ENCODE measurements at regions not wholly inside any gene's neighbourhood (a gene's known extent, or its start where the extent isn't known, plus 50 kb on each side); places are given as distances from the start of the nearest gene placed in this dataset.

- H3K4me1 ChIP-seq (replicated peaks in 1 of 2) = no peaks in the 10 kb centered on the region
- no peak overlapping the region for H3K4me3 ChIP-seq
- in situ Hi-C loops (cut with MboI; ENCODE audit: low pct_unique_long_range_greater_than_20kb in 2 of 9, low sequenced_read_pairs in 9 of 9, unreplicated experiment in 9 of 9) = no loop called here
- 0 to 49% (median 14%) methylated on average over 1 to 2 of the region's 2 CpGs; no CpG with 5 or more reads in 2 of the 10 experiments for WGBS, 10 experiments
- no peak for ATAC-seq (replicated peaks in 6 of 8)
- no peak overlapping the region for H3K27ac ChIP-seq
Observed at GRCh38 chr12:126989532-126989931, 1277.4 kb upstream of the TMEM132C start.

GRCh38 chr12:126993898-126994297 is 1273.1 kb upstream of the TMEM132C start:
- Histone ChIP-seq H3K4me1 (replicated peaks in 1 of 2) (no peaks in the 10 kb centered on the region), H3K4me3 (no peak overlapping the region), H3K27ac (no peak overlapping the region)
- in situ Hi-C loops (cut with MboI; ENCODE audit: low pct_unique_long_range_greater_than_20kb in 2 of 9, low sequenced_read_pairs in 9 of 9, unreplicated experiment in 9 of 9) = no loop called here
- peak in 2 of 8 experiments; percentile 49 to 61 for ATAC-seq (replicated peaks in 6 of 8)
- 0 to 100% (median 91%) methylated on average over 1 to 7 of the region's 9 CpGs; no CpG with 5 or more reads in 3 of the 10 experiments for WGBS, 10 experiments

GRCh38 chr12:126994599-126994998 is 1272.4 kb upstream of the TMEM132C start:
- in situ Hi-C loops (cut with MboI; ENCODE audit: low pct_unique_long_range_greater_than_20kb in 2 of 9, low sequenced_read_pairs in 9 of 9, unreplicated experiment in 9 of 9) = no loop called here
- Histone ChIP-seq H3K27ac (no peak overlapping the region), H3K4me3 (no peak overlapping the region), H3K4me1 (replicated peaks in 1 of 2) (no peaks in the 10 kb centered on the region)
- 8 to 90% (median 70%) methylated on average over 2 to 3 of the region's 4 CpGs; no CpG with 5 or more reads in 6 of the 10 experiments for WGBS, 10 experiments
- ATAC-seq (replicated peaks in 6 of 8) = no peak

GRCh38 chr12:126998031-126998430 is 1268.9 kb upstream of the TMEM132C start:
- Histone ChIP-seq H3K4me1 (replicated peaks in 1 of 2) (no peaks in the 10 kb centered on the region), H3K27ac (no peak overlapping the region), H3K4me3 (no peak overlapping the region)
- no peak for ATAC-seq (replicated peaks in 6 of 8)
- in situ Hi-C loops (cut with MboI; ENCODE audit: low pct_unique_long_range_greater_than_20kb in 2 of 9, low sequenced_read_pairs in 9 of 9, unreplicated experiment in 9 of 9) = no loop called here
- 40 to 98% (median 76%) methylated on average over 2 to 4 of the region's 4 CpGs; no CpG with 5 or more reads in 2 of the 10 experiments for WGBS, 10 experiments

GRCh38 chr12:126998747-126999285 is 1268.2 kb upstream of the TMEM132C start:
- Histone ChIP-seq H3K4me3 (no peak overlapping the region), H3K27ac (no peak overlapping the region), H3K4me1 (replicated peaks in 1 of 2) (no peaks in the 10 kb centered on the region)
- in situ Hi-C loops (cut with MboI; ENCODE audit: low pct_unique_long_range_greater_than_20kb in 2 of 9, low sequenced_read_pairs in 9 of 9, unreplicated experiment in 9 of 9) = no loop called here
- WGBS, 10 experiments = 0 to 70% (median 38%) methylated on average over 3 to 10 of the region's 10 CpGs; no CpG with 5 or more reads in 1 of the 10 experiments
- peak in 3 of 8 experiments; percentile 47 to 98 (median 82) for ATAC-seq (replicated peaks in 6 of 8)

- in situ Hi-C loops (cut with MboI; ENCODE audit: low pct_unique_long_range_greater_than_20kb in 2 of 9, low sequenced_read_pairs in 9 of 9, unreplicated experiment in 9 of 9) = no loop called here
- Histone ChIP-seq H3K4me3 (no peak overlapping the region), H3K27ac (no peak overlapping the region), H3K4me1 (replicated peaks in 1 of 2) (no peaks in the 10 kb centered on the region)
- ATAC-seq (replicated peaks in 6 of 8) = no peak
- WGBS, 10 experiments = 42 to 100% (median 71%) methylated on average over 1 to 5 of the region's 5 CpGs
Observed at GRCh38 chr12:126999352-126999751, 1267.6 kb upstream of the TMEM132C start.

- in situ Hi-C loops (cut with MboI; ENCODE audit: low pct_unique_long_range_greater_than_20kb in 2 of 9, low sequenced_read_pairs in 9 of 9, unreplicated experiment in 9 of 9) = no loop called here
- ATAC-seq (replicated peaks in 6 of 8) = no peak
- Histone ChIP-seq H3K4me1 (replicated peaks in 1 of 2) (no peaks in the 10 kb centered on the region), H3K4me3 (no peak overlapping the region), H3K27ac (no peak overlapping the region)
- WGBS, 10 experiments = 41 to 100% (median 80%) methylated on average over 1 to 3 of the region's 3 CpGs; no CpG with 5 or more reads in 1 of the 10 experiments
Observed at GRCh38 chr12:127005406-127005805, 1261.6 kb upstream of the TMEM132C start.

DNA sequence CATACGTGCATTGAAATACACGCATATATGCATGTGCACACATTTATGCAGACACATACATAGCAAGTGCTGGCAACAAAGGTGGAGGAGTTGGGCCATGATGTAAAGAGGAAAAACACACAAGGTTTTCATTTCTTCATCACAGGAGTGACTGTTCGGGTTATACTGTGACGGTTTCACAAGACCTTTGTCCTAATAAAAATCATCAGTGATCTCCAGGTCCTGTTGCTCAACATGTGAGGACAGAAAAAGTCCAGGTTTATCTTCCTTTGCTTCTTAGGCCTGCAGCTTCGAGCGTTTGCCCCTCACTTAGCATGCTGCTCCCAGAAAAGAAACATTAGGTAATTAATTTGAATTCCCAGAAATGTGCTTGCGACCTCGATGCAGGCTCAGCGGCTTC is 1260.0 kb upstream of the TMEM132C start:
- no peak overlapping the region for H3K27ac ChIP-seq
- H3K4me1 ChIP-seq (replicated peaks in 1 of 2) = no peaks in the 10 kb centered on the region
- H3K4me3 ChIP-seq = no peak overlapping the region
- WGBS, 10 experiments = 0 to 92% (median 63%) methylated on average over 2 to 7 of the region's 9 CpGs; no CpG with 5 or more reads in 1 of the 10 experiments
- ATAC-seq (replicated peaks in 6 of 8) = no peak
- in situ Hi-C loops (cut with MboI; ENCODE audit: low pct_unique_long_range_greater_than_20kb in 2 of 9, low sequenced_read_pairs in 9 of 9, unreplicated experiment in 9 of 9) = no loop called here

- H3K27ac ChIP-seq = no peak overlapping the region
- in situ Hi-C loops (cut with MboI; ENCODE audit: low pct_unique_long_range_greater_than_20kb in 2 of 9, low sequenced_read_pairs in 9 of 9, unreplicated experiment in 9 of 9) = no loop called here
- 50 to 90% (median 67%) methylated on average over 2 to 10 of the region's 10 CpGs for WGBS, 10 experiments
- H3K4me3 ChIP-seq = no peak overlapping the region
- no peaks in the 10 kb centered on the region for H3K4me1 ChIP-seq (replicated peaks in 1 of 2)
- ATAC-seq (replicated peaks in 6 of 8) = no peak
Observed at GRCh38 chr12:127008755-127009403, 1258.1 kb upstream of the TMEM132C start.

DNA sequence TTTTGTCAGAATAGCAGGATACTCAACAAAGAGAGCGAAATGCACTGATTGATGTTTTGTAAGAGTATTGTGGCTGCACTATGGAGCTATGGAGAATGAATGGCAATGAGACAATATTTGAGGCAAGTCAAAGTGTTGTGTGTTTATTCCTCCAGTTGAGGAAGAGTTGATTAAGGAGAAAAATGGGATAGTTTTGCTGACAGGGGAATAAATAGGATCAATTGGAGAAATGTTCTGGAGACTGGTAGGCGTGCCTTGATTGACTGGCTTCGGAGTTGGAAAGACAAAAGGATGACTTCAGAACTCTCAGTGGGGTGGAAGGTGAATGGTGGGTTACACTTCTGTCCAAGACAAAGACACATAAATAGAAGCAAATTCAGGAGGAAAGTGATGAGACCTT is 1254.9 kb upstream of the TMEM132C start:
- WGBS, 10 experiments = 29 to 100% (median 69%) methylated on average over 1 to 3 of the region's 3 CpGs
- Histone ChIP-seq H3K4me1 (replicated peaks in 1 of 2) (no peaks in the 10 kb centered on the region), H3K4me3 (no peak overlapping the region), H3K27ac (no peak overlapping the region)
- in situ Hi-C loops (cut with MboI; ENCODE audit: low pct_unique_long_range_greater_than_20kb in 2 of 9, low sequenced_read_pairs in 9 of 9, unreplicated experiment in 9 of 9) = no loop called here
- no peak for ATAC-seq (replicated peaks in 6 of 8)

DNA sequence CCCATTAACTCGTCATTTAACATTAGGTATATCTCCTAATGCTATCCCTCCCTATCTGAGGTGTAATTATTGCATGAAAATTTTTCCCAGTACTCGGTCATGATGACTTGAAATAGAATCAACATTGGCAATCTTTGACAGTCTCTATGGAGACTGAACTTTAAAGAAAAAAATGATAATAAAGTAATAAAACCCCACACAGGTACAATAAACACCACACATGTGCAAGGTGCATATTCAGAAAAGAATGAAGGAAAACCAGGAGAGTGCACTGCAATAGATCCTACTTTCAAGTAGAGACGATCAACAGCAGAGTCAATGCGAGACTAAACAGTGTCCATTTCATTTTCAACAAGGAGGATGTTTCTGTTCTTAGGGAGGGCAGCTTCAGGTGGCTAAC is 1253.8 kb upstream of the TMEM132C start:
- in situ Hi-C loops (cut with MboI; ENCODE audit: low pct_unique_long_range_greater_than_20kb in 2 of 9, low sequenced_read_pairs in 9 of 9, unreplicated experiment in 9 of 9) = no loop called here
- ATAC-seq (replicated peaks in 6 of 8) = no peak
- H3K27ac ChIP-seq = no peak overlapping the region
- no peak overlapping the region for H3K4me3 ChIP-seq
- 0 to 82% (median 34%) methylated on average over 1 to 4 of the region's 4 CpGs; no CpG with 5 or more reads in 1 of the 10 experiments for WGBS, 10 experiments
- no peaks in the 10 kb centered on the region for H3K4me1 ChIP-seq (replicated peaks in 1 of 2)

- 0 to 67% (median 25%) methylated on average over 1 of the region's 1 CpG; no CpG with 5 or more reads in 1 of the 10 experiments for WGBS, 10 experiments
- no peaks in the 10 kb centered on the region for H3K4me1 ChIP-seq (replicated peaks in 1 of 2)
- ATAC-seq (replicated peaks in 6 of 8) = no peak
- H3K4me3 ChIP-seq = no peak overlapping the region
- no peak overlapping the region for H3K27ac ChIP-seq
- in situ Hi-C loops (cut with MboI; ENCODE audit: low pct_unique_long_range_greater_than_20kb in 2 of 9, low sequenced_read_pairs in 9 of 9, unreplicated experiment in 9 of 9) = no loop called here
Observed at GRCh38 chr12:127014079-127014478, 1252.9 kb upstream of the TMEM132C start.

GRCh38 chr12:127024791-127025190 is 1242.2 kb upstream of the TMEM132C start:
- WGBS, 10 experiments = 10 to 83% (median 44%) methylated on average over 1 to 2 of the region's 2 CpGs; no CpG with 5 or more reads in 4 of the 10 experiments
- in situ Hi-C loops (cut with MboI; ENCODE audit: low pct_unique_long_range_greater_than_20kb in 2 of 9, low sequenced_read_pairs in 9 of 9, unreplicated experiment in 9 of 9) = no loop called here

GRCh38 chr12:127025545-127025944 is 1241.4 kb upstream of the TMEM132C start:
- 40 to 83% (median 55%) methylated on average over 1 of the region's 1 CpG; no CpG with 5 or more reads in 4 of the 10 experiments for WGBS, 10 experiments
- no peak for ATAC-seq (replicated peaks in 6 of 8)
- H3K4me1 ChIP-seq (replicated peaks in 1 of 2) = no peaks in the 10 kb centered on the region

More at GRCh38 chr12:127024791-127025190, 1242.2 kb upstream of the TMEM132C start:
- Histone ChIP-seq H3K4me3 (no peak overlapping the region), H3K4me1 (replicated peaks in 1 of 2) (no peaks in the 10 kb centered on the region), H3K27ac (no peak overlapping the region)
- no peak for ATAC-seq (replicated peaks in 6 of 8)

More at GRCh38 chr12:127025545-127025944, 1241.4 kb upstream of the TMEM132C start:
- Histone ChIP-seq H3K27ac (no peak overlapping the region), H3K4me3 (no peak overlapping the region)
- in situ Hi-C loops (cut with MboI; ENCODE audit: low pct_unique_long_range_greater_than_20kb in 2 of 9, low sequenced_read_pairs in 9 of 9, unreplicated experiment in 9 of 9) = no loop called here

Data from motor neuron (in vitro differentiated cells).